ENCODE measurements at regions not wholly inside any gene's neighbourhood (a gene's known extent, or its start where the extent isn't known, plus 50 kb on each side); places are given as distances from the start of the nearest gene placed in this dataset.

GRCh38 chr2:20523799-20524187 is 76.9 kb downstream of the RHOB start:
- FAIRE-seq, result no peak

DNA sequence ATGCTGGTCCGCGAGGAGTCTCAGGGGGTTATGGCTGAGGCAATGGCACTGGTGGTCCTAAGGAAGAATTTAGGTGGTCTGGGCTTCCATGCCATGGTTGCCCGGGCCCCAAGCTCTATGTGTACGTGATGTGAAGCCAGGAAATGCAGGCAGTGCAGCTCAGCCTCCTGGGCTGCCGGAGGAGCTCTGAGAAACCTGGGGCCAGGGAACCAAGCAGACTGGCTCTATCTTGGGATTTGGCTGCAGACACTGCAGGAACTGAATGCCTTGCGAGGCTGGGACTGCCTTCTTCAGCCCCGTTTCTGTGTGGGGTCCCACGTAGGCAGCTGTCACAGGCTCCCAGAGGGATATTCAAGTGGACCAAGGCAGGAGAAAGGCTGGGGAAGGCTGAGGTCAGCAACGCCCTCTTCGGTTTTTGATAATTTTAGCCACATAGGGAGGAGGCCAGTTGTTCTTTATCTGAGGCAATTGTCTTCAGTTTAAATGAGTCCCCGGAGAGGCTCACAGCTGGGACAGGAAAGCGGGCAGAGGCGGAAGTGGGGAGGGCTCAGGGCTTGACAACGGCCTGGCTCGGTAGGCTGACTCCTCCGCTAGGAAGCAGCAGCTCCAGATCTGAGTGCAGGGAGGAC is 77.7 kb downstream of the RHOB start:
- FAIRE-seq, result no peak

- FAIRE-seq, result no peak
Observed at GRCh38 chr2:20525041-20526035, 78.5 kb downstream of the RHOB start.

DNA sequence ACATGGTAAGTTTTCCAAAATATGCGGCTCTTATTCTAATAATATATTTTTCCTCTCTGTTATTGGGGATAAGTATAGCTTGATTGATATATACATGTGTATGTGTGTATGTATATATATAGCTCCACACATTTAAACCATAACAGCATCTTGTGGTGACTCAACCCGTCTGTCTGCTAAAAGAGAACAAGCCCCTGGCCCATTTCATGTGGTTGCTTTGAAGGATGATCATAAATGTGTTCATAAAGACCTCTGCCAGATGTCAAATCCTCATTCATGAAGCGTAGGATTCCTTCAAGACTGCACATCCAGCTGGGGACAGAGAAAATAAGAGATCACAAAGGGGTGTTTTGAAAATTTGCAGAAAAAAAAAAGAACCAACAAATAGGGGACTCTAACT is 79.3 kb downstream of the RHOB start:
- no peak for FAIRE-seq

DNA sequence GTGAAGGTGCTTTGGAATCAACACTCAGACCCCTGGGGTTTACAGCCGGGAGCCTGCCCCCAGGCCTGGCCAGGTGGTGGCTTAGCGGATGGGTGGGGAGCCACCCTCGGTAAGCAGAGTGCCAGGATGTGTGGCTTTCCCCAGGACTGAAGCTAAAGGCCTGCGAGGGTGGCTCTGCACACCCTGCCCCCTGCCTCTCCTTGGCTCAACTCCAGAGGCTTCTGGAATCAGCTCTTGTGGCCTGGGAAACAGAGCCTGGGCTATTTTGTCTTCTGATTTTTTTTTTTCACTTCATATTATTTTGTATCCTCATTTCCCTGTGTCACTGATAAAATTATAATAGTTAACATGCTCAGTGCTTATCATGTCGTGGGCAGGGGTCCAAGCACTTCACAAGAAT is 79.8 kb downstream of the RHOB start:
- no peak for FAIRE-seq

DNA sequence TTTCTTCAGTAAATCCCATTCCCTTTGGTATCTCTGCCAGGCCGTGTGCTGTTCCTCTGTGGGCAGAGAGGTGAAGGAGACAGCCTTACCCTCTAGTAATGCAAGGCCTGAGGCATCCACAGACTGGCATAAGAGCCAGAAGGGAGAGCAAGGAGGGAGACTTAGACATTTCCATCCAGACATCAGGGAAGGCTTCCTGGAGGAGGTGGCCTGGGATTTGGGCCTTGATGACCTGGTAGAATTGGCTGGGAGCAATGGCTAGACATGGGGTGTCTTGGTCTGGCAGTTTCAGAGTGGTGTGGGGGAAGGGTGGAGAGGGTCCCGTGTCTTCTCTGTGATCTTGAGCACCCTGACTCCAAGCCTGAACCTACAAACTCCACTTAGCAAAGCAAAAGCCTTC is 81.8 kb downstream of the RHOB start:
- no peak for FAIRE-seq

DNA sequence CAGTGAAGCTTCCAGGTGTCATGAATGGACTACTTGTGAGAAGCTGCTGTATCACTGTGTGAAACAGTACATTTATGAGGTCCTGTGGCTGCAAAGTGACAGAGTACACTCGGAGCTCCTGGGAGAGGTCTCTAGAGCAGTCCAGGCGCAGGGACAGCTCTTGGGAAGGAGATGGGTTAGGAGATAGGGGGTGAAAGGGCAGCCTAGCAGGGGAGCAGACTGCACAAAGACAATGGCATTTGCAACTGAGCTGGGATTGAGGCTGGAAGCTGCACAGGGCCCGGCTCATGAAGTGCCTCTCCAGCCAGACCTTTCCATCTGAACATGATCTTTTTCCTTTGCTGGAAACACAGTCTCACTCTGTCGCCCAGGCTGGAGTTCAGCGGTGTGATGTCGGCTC is 83.6 kb downstream of the RHOB start:
- no peak for FAIRE-seq

GRCh38 chr2:20531633-20532262 is 84.9 kb downstream of the RHOB start:
- FAIRE-seq, result no peak

GRCh38 chr2:20532634-20533437 is 86.0 kb downstream of the RHOB start:
- FAIRE-seq, result no peak

GRCh38 chr2:20533993-20534622 is 87.2 kb downstream of the RHOB start:
- FAIRE-seq, result no peak

DNA sequence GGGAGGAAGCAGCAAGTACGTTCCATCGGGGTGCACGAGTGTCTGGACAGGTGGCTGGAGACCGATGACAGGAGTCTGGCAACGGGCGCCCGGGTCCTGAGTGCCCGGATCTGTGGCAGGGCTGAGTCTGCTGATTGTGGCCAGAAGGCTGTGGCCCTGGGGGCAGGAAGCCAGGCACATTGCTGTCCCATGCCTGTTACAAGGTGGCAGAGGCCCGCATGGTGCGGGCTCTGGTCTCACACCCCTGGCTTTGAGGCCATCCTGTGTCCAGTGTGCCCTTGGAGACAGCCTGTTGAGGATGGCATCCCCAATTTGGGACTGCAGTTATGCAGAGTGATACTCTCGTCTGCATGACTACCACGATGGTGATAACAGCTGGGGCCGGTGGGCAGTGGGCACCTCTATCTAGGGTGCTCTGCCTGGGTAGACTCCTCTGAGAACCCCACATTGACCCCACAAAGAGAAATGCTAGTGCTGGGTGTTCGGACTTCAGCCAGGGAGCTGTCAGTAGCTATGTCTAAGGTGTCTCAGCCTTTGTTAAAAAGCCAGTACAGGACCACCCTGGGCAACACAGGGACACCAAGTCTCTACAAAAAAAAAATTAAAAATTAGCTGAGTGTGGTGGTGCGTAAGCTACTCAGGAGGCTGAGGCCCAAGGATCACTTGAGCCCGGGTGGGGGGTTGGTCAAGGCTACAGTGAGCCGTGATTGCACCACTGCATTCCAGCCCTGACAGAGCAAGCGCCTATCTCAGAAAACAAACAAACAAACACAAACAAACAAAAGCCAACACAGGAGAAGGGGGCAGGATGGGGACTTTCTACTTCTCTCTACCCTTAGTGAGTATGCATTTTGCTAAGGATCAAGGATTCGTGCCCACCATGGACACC is 88.3 kb downstream of the RHOB start:
- FAIRE-seq, result no peak

- no peak for FAIRE-seq
Observed at GRCh38 chr2:20536619-20537422, 89.9 kb downstream of the RHOB start.

GRCh38 chr2:20537423-20538307 is 90.8 kb downstream of the RHOB start:
- FAIRE-seq, result no peak

DNA sequence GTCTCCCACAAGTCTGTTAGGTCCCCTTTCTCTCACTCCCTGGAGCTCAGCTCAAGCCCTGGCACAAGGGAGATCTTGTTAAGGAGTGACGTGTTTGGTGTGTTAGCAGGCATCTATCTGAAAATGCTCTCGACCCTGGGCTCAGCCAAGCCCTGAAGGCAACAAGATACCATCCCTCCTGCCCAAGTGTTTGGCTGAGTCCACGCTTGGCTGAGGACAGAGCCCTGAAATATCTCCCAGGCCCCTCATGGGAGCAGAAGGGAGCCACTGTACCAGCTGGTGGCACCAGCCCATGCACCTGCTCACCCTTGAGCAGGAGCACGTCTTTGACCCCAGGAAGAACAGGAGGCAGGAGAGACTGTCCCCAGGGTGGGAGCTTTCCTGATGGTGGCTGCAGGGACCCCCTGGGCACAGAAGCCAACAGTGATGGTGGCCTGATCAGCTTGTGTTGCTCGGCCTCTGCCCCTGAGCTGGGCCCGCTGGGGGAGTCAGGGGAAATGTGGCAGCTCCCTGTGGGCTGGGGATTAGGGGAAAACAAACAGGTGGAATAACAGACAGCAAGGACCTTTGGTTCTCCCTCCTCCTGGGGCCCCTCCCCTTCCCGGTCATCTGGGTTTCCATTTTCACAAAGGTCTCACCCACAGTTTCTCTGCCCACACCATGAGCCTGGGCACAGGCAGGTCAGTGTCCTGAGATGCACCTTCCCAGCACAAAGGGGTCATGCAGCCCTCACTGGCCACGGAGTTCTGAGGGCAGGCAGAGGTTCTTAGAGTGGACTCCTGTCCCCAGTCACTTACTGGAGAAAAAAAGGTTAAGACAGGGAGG is 91.6 kb downstream of the RHOB start:
- no peak for FAIRE-seq

GRCh38 chr2:20539133-20539719 is 92.4 kb downstream of the RHOB start:
- no peak for FAIRE-seq

DNA sequence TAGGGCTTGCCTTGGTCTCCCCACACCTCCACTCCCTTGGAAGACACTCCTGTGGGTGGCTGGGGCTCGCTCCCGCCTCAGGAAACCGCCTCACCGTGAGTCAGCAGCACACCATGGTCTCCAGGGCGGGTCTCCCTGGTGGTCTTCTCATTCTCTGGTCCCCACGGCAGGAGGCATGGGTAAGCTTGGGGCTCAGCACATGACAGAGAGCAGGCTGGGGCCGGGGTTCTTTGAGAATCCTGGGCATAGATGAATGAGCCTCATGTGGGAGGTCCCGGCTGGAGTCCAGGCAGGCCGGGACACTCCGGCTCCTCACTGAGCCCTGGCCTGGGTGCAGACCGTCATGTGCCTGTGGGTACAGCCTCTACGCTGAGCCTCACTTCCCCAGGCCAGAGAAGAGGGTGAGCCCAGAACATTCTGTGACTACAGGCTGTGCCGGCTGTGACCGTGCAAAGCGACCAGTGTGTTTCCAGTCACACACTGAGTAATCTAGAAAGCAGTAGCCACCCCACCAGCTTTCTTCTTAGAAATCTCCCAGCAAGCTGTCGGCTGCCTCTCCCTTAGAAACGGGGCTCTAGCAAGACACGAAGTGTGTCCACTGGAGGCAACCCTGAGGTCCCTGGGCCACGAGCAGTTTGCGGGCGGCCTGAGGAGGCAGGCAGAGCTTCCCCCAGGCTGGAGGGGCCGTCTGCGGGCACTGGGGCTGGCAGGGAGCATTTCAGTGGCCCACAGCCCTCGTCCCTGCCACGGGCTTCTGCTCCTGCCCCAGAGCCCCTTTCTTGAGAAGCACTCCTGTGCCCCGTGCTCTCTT is 93.1 kb downstream of the RHOB start:
- no peak for FAIRE-seq
